Putamen (tissue), 1 donor: ENCODE measurements at regions not wholly inside any gene's neighbourhood (a gene's known extent, or its start where the extent isn't known, plus 50 kb on each side); places are given as distances from the start of the nearest gene placed in this dataset.

ENCODE experiments used
- DNase-seq: peaks from one replicate; pipeline ENCODE4 v3.0.0-alpha.2; 2016; ENCODE audit warnings: low spot score

DNA sequence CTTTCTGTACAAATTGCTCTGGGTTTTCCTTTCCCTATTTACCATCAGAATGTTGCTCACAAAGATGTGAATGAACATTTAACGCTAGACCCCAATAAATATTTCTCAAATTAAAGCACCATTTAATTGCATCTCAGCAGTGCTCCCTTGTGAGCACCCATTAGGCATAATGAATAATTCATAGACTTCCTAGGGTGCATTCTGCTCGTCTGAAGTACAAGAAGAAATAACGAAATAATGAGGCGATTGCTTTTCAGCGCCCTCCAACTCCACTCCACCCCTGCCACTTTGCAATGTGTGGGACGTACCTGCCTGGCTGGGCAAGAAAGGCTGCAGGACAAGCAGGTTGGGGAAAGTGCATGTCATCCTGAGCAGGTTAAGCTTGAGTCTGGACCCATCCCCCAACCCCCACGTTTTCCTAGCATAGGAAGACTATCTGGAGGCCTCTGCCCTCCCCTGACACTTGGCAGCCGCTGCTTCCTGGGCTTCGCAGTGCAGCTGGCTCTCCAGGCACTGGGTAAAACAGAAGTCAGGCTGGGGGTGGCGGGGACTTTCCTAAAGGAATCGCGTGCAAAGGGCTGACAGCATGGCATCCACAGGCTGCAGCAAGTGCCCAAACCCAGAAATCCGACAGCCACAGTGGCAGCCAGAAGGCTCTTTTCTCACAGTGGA, 253.7 kb downstream of the DUSP6 start:
- DNase-seq: no peak

DNA sequence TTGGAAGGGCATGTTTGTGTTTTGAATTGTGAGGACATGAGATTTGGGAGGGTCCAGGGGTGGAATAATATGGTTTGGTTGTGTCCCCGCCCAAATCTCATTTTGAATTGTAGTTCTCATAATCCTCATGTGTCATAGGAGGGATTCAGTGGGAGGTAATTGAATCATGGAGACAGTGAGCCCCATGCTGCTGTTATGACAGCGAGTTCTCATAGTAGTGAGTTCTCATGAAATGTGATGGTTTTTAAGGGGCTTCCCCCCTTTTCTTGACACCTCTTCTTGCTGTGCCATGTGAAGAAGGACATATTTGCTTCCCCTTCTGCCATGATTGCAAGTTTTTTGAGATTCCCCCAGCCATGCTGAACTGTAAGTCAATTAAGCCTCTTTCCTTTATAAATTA, 260.0 kb downstream of the DUSP6 start:
- no peak for DNase-seq

DNA sequence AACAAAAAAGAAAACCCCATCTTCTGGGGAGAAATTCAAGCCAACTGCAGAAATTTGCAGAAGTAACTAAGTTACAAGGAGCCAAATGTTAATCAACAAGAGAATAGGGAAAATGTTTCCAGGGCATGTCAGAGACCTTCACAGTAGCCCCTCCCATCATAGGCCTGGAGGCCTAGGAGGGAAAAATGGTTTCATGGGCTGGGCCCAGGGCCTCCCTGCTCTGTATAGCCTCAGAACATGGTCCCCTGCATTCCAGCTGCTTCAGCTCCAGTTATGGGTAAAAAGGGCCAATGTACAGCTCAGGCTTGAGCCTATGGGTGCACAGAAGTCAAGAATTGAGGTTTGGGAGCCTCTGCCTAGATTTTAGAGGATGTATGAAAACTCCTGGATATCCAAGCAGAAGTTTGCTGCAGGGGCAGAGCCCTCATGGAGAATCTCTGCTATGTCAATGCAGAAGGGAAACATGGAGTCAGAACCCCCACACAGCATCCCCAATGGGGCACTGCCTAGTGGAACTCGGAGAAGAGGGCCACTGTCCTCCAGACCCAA, 260.9 kb downstream of the DUSP6 start:
- DNase-seq: no peak

DNA sequence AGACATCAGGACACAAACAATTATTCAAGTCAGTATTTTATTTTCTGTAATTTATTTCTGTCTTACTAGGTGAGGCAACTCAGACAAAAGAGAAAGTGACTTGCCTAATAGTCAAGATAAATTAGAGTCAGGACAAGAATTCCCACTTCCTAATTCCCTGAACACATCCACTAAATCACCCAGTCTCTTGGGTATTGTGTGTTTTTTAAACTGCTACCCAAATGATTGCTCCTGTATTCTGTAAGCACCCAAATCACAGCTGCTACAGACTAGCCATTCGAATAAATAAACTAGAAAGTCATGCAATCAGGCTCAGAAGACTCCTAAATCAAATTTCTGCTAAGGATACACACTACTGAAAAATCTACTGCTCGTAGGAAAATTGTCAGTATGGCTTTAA, 263.0 kb downstream of the DUSP6 start:
- DNase-seq: no peak

GRCh38 chr12:89087876-89088275, 264.4 kb downstream of the DUSP6 start:
- no peak for DNase-seq

- DNase-seq: no peak
These were observed 265.0 kb downstream of the DUSP6 start for GRCh38 chr12:89087149-89087825.

- no peak for DNase-seq
These were observed 266.9 kb downstream of the DUSP6 start for GRCh38 chr12:89085421-89085820.

DNA sequence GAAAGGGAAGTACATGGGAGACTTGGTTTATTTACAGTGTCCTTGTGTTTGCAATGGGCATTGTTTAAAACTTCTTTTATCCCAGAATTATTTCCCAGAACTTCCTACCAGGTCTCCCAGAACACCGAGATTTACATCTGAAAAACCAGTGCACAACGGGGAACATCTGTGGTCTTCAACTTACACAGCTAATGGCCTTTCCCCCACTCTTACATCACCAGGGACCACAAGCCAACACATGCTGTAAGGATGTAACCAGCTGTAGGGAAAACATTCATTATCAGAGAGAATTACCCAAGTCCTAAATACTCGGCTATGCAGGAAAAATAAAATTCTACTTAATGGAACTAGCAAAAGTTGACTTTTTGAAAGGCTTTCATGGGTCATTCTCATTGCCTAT, 267.6 kb downstream of the DUSP6 start:
- DNase-seq: no peak

DNA sequence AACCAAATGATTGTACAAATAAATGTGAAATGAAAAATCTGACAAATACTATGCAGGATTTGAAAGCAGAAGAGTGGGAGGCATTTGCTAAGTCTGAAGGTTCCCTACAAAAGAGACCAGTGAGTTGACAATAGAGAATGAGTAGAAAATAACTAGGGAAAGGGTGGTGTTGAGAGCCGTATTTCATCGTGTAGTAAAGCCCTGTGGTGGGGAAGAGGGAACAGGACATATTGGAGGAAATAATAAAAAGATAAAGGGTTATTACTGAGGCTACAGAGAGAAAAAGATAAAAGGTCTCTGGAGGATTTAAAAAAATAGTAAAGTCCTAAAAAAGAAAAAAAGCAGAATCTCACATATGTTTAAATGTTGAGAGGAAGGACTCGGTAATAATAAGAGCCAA, 268.8 kb downstream of the DUSP6 start:
- no peak for DNase-seq

GRCh38 chr12:89082370-89082753, 269.9 kb downstream of the DUSP6 start:
- no peak for DNase-seq

GRCh38 chr12:89081719-89082369, 270.5 kb downstream of the DUSP6 start:
- no peak for DNase-seq

DNA sequence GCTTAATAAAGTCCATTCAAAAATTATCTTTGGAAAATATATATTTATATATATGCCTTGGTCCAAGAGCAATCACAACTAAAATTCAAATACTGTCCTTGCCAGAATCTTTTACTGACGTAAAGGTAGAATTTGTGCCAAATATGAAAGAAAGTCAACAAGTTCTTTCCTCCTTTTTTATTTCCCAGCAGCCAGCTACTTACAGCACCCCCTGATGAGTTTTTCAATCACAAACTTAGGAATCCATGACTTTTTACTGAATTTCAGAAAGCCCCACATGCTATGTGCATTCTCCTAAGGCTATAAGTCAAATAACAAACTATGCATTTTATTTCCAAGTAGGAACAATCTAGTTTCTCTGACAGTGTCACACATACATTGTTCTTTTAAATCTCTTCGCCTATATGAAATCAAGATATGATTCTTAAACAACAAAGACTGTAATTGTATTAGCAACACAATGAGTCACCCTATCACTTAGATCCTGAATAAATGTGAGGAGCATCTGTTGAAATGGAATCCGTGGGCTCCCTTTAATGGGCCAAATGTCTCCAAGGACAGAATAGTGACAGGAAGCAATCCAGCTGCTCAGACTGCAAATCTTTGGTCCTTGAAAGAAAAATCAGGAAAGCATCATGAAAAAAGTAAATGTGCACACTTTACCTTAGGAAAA, 271.4 kb downstream of the DUSP6 start:
- no peak for DNase-seq

- DNase-seq: no peak
These were observed 276.3 kb downstream of the DUSP6 start for GRCh38 chr12:89075880-89076540.

- no peak for DNase-seq
These were observed 278.6 kb downstream of the DUSP6 start for GRCh38 chr12:89073659-89074058.

GRCh38 chr12:89073027-89073398, 279.3 kb downstream of the DUSP6 start:
- DNase-seq: no peak

GRCh38 chr12:89072294-89073026, 279.8 kb downstream of the DUSP6 start:
- DNase-seq: no peak

GRCh38 chr12:89070603-89071002, 281.7 kb downstream of the DUSP6 start:
- DNase-seq: no peak

- no peak for DNase-seq
These were observed 282.9 kb downstream of the DUSP6 start for GRCh38 chr12:89069431-89069830.

DNA sequence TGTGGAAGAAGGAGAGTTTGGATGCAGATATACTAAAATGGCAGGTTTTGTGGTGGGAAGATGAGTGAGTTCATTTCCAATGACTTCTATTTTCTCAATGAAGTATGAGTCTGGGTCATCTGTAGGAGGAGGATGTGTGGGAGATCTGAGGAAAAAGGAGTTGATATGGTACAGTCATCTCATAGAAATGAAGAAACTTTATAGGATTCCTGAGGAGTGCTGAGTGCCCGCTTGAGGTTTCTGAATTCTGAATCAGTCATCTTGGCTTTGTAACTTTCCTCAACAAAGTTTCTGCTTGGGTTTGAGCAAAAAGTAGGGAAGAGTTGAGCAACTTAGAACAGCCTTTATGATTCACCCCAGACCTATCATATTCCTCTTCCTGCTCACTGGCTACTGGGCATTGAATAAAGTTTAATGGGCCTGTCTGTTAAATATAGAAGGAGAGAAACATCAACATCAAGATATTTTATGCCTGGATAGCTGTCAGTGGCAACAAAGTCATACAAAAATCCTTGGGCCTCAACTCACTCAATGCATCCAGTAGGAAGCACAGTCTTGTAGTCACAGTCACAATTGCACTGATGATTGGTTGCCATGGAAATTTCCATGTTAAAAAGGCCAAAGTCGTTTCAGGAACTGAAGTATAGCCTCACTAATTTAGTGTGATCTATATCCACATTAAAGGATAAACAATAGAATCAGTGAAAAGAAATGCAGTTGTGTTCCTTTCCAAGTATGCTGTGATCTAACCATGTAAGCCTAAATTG, 284.7 kb downstream of the DUSP6 start:
- DNase-seq: no peak

- DNase-seq: no peak
These were observed 287.5 kb downstream of the DUSP6 start for GRCh38 chr12:89064780-89065179.

DNA sequence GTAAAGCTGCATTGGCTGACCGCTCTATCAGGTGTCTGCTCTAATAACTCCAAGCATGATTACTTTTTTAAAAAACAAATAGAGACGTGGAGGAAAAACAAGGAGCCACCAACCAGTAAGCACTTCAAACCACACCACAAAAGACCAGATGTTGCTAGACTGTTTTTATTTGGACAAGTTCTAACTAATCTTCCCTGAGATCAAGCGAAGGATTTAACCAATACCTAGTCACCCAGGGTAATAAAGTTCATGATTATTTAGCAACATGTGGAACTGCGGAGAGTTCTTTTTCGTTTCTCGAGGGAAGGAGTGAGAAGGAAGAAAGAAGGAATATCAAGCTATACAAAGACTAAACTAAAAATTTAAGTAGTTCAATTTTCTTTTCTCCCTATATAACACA, 288.1 kb downstream of the DUSP6 start:
- DNase-seq: no peak
